NCI-H1694 treated with DMSO at 0.1 percent for 48 hours (cell line): ENCODE measurements at regions not wholly inside any gene's neighbourhood (a gene's known extent, or its start where the extent isn't known, plus 50 kb on each side); places are given as distances from the start of the nearest gene placed in this dataset.

Experiments used
- DNase-seq: peaks from one replicate; lab custom pipeline; 2025; lab: John Stamatoyannopoulos, UW

DNA sequence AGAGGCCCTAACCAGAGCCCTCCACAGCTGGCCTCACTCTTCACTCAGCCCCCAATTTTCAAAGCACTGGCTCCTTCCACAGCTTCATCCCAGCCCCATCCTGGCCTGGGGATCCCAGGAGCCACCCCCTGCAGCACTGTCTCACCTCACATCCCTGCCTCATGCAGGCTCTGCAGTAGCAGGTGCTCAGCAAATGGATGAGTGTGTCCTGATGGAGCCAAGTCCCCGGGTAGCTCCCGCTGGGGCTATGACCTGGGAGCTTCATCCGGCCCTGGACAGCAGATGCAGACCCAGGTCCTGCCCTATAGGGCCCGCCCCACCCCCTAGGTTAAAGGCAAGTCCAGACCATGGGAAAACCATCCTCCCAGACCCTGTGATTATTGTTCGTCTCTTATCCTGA lies 143.2 kb upstream of the ZNF507 start:
- DNase-seq = no peak

DNA sequence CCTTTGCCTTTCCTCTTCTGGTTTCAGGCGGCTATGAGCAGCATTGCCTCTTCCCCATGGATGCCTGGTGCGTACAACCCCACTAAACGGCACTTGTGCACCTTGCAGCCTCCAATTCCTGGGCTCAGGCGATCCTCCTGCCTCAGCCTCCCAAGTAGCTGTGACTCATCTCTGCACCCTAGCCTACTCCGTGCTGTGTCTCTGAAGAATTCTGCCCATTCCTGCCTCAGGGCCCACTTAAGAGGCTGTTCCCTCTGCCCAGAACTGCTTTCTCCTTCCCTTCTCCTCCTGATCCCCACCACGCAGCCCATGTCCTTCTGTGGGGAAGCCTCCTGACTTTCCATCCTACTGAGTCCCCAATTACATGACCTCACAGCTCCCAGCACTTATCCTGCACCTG lies 142.2 kb upstream of the ZNF507 start:
- no peak for DNase-seq

DNA sequence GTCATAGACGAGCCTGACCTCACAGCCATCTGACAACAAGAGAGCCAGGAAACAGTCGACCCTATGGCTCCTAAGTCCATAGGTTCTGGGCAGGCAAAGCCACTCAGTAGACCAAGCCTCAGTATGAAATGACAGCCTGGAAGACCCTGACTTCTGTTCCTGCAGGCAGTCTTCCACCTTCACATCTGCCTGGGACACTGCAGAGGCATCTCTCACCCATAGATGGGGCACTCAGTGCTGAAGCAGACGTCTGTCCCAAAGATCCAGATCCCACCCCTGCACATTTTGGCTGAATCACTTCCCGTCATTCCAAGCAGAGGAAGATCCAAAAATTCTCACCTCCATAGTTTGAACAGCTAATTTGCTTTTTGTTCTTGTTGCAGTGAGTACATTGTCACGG lies 139.3 kb upstream of the ZNF507 start:
- DNase-seq = no peak

DNA sequence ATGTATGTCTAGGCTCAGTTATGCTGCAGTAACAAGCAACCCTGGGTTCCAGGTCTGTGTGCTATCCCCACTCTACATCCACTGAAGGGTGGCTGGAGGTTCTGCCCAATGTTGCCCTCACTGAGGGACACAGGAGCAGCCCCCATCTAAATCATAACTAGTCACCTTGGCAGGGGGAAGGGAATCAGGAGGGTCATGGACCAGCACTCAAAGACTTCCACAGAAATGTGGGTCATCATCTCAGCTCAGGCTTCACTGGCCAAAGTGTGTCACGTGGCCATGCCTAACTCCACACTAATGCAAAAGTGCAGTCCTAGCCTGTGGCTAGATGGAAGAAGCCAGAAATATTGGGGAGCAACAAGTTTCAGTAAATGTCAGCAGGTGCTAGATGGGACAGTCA lies 137.3 kb upstream of the ZNF507 start:
- DNase-seq = no peak

DNA sequence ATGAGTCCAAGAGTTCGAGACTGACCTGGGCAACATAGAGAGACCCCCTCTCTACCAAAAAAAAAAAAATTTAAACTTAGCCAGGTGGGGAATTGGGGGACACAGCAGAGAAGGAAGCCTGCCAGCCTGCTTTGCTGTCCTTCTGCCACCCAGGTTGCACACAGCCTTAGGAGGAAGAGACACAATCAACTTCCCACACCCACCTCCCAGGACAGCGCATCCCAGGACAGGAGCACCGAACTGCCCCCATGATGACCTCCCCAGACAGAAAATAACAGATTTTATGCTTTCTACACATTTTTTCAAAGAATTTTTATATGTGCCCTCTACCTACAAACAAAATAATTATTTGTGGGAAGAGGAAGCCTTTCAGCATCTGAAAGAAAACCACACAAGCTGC lies 126.0 kb upstream of the ZNF507 start:
- no peak for DNase-seq

DNA sequence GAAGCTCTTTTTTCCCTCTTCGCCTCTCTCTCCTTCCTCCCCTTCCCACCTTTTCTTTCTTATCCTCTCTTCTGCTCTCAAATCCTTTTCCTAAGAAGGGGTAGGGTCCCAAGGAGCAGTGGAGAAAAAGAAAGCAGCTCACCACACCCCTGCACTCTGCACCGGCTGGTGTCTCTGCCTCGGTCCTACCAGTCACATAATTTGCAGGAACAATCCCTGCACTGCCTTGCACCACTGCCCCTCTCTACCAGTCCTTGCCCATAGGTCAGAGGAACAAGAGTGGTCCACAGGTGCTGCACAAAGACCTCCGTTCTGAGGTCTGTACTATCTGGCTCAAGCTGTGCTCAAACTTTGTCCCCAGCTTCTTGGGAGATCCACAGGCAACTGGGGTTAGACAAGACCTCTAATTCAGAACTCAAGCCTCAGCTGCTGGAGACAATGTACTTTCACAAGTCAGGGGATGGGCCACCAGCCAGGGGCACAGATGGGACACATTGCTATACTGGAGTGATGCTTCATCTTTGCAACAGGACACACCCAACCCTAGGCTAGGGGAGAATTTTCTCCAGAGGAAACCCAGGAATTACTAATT lies 125.4 kb upstream of the ZNF507 start:
- DNase-seq = no peak

DNA sequence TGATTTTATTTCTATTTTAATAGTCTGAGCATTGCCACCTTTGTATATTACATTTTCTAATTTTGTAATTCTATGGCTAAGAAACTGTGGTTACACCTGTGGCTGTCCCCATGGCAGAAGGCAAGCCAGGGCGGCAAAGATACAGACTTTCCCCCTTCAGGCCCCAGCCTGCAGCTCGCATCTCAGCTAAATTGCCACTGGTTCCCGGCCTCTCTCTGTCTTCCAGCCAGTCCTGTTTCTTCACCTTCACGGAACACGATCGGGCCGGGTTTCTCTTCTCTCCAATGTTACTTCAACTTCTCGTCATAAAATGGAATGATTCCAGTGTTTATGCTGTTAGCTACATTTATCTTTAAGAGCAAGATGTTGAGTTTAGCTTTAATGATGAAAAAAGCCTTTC lies 124.5 kb upstream of the ZNF507 start:
- no peak for DNase-seq

DNA sequence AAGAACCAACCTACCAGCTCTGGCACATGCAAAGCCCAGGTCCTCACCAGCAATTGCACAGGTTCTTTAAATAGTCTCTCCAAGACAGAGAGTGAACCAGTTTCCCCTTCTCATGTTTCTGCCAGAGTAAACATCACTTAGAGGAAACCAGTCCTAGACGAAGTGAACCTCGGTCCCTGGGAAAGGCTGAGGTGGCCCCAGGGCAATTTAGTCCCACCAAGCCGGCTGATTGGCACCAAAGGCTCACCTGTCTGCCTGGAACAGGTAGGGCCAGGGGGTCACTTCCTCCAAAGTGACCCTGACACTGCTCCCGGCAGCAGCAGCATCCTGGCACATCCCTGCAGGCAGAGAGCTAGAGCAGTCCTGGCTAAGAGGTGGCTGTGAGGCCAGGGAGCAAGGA lies 122.9 kb upstream of the ZNF507 start:
- no peak for DNase-seq

DNA sequence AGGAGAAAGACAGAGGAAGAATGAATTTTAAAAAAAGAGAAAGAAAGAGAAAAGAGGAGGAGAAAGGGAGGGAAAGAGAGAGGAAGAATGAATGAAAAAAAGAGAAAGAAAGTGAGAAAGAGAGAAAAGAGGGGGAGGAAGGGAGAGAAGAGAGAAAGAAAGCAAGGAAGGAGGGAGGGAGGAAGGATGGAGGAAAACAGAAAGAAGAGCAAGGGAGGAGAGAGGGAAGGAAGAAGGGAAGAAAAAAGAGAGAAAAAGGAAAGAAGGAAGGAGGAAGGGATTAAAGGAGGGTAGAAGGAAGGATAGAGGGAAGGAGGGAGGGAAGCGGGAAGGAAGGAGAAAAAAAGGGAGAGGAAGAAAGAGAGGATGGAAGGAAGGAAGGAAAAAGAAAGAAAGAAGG lies 122.3 kb upstream of the ZNF507 start:
- no peak for DNase-seq

DNA sequence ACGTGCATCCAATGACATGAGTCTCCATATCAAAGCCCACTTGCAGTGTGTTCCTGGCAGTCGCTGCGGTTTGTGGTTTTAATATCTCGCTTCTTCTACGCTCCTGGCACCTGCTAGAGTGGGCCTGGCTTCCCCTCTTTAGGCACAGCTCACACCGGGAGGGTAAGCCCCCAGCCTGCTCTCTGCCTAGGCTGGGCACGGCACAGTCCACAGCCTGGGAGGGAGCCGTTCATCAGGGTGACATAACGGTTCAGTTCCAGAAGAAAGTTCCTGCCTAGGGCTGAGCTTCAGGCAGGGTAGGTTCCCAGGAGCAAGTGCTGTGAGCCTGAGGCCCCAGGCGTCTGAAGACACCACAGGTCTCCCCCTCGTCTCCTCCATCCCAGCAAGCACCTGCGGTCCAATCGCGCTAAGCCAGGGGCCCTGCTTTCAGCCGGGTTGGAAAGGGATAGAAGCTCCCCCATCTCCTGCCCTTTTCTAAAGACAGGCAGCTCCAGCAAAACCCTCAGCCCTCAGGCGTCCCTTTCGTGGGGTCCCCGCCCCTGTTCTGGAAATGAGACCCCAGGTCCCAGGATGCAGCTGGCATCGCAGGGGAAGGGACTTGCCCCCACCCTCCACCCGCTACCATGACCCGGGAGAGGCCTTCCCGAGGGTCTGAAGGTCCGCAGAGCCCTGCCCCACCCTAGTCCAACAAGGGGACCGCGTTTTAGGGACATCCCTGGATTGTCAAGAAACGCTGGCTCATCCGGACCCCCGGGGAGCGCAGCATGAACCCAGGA lies 121.6 kb upstream of the ZNF507 start:
- no peak for DNase-seq

DNA sequence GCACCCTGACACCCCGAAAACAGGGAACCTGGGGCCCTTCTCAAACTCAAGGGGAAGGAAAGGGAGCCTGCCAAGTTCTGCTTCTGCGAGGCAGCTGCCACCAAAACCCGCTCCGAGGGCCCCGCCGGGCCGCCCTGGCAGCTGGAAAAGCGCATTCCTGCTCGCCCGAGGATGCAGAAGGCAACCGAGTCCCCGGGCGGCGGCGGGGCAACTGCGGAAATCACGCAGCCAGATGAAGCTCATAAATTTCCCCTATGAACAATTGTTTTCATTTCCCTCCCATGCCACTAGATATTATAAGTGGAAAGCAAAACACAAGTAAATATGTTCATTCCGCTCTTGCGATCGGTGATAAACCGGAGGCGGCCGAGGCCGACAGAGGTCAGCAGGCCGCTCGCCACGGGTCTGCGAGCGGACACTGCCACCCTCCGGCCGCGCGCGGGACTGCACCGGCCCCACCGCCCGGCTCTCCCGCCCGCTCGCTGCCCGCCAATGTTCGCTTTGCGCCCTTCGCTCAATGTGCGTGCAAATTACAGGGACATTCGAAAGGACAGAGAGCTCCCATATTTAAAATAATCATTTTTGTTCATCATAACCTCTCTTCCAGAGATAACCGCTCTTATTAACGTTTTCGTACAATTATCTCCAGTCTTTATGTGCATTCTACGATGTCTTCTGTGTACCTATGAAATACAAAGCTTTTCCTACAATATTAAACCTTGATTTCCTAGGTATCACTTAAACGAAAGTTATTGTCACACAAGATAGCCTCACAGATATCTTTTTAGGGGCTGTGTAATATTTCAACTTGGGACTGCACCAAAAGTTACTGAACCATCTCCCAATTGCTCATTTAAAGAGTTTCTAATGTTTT lies 120.8 kb upstream of the ZNF507 start:
- DNase-seq = peak; percentile 5

DNA sequence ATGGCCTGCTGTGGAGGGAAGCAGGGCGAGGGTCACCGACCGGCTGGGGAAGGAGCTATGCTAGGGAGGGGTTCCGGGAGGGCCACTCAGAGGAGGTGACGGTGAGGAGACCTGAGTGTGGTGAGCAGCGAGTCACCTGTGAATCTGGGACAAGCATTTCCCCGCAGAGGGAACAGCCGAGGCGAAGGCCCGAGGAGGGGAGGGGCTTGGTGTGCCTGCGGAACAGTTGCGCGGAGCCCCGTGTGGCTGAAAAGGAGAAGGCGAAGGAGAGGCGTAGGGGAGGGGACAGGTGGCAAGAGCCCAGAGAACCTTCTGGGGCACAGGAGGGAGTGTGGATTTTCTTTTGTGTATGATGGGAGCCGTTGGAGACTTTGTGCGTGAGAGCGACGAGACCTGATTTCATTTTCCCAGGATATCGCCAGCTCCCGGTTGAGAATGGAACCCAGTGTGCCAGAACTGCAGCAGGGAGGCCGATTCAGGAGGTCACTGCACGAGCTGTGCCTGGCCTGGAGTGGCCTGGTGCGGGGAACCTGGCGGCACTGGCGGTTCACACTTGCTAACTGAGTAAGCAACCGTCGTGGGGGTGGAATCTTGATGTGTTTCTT lies 117.7 kb upstream of the ZNF507 start:
- DNase-seq = no peak

DNA sequence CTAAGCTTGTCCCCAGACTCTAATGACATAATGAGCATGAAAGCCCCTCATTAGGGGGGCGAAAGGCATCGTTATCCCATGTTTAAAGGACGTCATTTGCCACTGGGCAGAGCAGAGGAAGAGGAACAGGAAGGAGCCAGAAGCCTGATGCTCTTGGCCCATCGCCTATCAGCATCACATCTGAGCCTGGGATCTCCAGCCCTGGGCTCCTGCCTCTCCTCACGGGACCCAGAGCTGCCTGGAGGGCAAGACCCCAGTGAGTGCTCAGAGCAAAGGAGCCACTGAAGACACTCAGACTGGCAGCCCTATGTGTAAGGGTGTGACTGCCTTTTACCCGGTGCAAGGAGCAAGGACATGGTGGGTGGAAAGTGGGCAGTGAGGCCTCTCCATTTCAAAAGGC lies 115.0 kb upstream of the ZNF507 start:
- no peak for DNase-seq

DNA sequence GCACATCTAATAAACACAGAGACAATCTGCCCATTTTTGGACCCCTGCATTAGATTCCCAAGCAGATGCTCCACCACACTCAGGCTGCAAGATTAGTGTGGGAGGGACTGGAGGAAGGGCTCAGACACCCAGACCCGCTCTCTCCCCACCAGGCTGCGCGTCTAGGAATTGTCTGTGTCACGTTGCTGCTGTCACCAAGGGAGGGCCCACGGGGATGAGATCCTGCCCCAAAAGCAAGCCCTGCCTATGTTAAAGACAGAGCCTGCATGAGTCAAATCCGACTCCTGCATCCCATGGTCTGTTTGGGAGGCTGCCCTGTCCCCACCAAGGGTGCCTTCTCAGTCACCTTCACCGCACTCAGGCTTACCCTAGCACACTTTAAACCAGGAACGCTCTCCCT lies 114.4 kb upstream of the ZNF507 start:
- DNase-seq = no peak

DNA sequence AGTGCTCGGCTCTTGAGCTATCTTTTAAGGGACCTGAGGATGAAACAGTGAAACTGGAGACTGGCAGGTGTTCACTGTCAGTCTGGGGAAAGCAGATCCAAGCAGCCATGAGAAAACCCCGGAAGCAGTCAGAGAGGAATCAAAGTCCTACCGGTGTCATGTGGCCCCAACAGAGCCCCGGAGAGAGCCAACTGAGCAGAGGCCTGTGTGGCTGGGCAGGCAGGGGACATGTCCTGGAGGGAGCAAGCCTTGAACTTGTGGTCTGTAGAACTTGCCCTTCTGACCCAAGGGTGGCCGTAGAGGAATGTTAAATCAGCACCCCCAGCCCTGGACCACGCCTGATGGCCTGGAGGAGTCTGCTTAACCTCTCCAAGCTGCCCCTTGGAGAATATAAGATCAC lies 113.7 kb upstream of the ZNF507 start:
- no peak for DNase-seq

DNA sequence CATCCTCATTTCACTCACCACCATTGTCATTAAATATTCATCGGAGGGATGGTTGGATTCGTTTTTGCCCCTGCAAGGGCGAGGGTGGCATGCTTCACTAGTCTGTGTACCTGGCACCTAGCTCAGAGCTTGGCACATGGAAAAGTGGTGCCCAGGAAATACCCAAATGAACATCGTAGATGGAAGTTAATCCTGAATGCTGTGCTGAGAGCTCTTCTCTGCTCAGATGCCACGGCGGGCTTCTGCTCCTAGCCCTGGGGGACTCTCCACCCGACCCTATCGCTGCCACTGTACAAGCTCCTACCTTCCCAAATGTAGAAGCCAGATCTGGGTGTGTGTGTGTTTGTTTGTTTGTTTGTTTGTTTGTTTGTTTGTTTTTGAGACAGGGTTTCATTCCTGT lies 113.0 kb upstream of the ZNF507 start:
- no peak for DNase-seq

DNA sequence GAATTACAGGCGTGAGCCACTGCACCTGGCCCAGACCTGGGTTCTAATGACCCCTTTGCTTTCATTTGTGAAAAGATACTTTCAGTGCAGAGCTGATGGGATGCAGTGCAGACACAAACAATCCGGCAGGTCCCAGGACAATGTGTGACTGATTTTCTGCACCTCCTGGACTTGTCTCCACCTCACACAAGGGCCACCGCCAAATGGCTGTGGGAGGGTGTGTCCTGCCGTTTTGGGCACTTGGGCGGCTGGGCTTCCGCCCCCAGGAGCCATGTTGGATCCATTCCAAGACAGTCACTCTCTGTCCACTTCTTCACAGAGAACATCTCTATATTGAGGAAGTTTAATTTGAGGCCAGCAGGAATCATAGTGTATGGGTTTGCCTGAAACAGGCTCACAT lies 112.3 kb upstream of the ZNF507 start:
- no peak for DNase-seq

DNA sequence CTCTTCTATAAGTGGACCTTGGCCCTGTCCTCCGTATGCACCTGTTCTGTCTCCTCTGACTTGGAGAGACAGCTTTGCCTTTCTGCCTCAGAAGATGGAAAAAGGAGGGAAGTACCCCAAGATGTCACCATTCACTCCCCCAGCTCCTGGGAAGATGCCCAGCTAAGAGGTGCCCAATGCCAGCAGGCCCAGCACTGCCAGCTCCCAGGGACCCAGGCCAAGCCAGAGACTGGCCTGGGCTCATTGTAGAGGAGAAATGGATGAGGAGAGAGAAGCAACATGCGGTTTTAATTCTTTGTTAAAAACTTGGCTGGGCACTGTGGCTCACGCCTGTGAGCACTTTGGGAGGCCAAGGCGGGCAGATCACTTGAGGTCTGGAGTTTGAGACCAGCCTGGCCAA lies 111.5 kb upstream of the ZNF507 start:
- no peak for DNase-seq

DNA sequence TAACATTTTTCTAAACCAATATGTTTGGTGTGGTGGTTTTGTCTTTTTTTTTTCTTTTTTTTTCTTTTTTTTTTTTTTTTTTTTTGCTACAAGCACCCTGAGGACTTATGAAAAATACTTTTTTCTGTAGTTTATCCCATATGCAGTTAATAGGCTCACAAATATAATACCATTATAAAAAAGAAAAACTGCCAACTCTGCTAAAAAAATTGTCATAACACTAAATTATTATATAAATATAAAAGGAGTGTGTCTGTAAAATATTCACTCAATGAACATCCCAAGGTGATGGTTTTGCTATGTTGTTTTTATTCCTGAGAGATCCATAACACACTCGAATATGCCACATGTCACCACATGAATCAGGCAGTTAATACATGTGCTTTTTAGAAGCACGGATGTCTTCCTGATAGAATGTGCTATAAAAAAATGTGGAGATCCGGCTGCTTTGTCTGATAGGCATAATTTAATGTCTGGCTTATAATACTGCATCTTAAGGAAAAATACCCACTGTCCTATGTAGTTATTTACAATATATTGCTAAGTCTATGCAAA lies 110.7 kb upstream of the ZNF507 start:
- DNase-seq = no peak

DNA sequence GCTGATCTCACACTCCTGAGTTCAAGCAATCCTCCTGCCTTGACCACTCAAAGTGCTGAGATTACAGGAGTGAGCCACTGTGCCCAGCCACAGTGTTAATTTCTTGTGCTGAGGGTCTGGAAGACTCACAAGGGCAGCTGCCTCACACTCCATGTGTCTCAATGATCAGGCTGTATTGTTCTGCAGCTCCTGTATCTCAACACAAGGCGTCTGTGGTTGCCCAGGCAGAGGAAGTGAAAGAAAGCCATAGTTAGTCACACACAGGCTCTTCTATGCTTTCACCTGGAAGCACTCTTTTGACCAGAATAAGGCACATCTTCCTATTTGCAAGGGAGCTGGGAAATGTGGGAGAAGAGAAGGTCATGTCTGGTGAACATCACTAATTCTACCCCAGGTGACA lies 107.3 kb upstream of the ZNF507 start:
- no peak for DNase-seq

DNA sequence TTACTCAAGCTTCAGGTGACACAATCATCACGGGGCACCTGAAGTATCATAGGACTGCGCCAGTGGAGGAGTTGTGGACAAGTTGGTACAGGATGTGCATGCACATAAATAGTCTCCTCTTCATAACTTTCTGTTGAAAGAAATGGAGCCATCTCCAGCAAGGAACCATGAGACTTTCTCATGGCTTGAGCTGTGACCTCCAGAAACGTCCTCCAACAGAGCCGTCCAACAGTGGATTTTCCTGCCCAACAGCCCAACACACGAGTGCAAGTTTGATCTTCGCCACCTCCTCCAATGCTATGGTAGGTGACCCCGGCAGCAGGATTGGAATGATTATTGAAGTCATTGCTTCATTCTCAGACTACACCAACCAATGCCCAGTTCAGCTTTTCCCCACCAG lies 105.1 kb upstream of the ZNF507 start:
- no peak for DNase-seq

DNA sequence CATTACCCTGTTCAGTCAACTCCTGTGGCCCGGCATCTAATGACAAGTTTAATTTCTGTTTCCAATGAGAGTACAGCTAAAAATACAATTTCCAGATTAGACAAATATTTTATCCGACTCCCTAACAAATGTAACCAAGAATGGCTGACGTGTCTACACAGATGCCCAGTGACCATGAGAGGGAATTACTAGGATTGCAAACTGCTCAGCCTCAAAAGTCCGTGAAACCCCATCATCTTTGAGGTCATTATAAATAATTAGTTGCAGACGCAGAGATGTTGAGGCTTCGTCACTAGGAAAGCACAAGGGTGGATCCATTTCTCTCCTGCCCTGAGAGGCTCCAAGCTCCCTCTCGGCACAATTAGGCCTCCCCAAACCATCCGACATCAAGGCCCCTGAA lies 104.1 kb upstream of the ZNF507 start:
- DNase-seq = no peak
